A673 (cell line): ENCODE measurements at regions not wholly inside any gene's neighbourhood (a gene's known extent, or its start where the extent isn't known, plus 50 kb on each side); places are given as distances from the start of the nearest gene placed in this dataset.

Experiments
- EZH2 ChIP-seq: fragments of 200-600 bp; sonication (generic); IDR thresholded peaks from 2 replicates; pipeline ENCODE4 v1.6.1; 2017; ENCODE audit warnings: borderline replicate concordance, low read depth, mild to moderate bottlenecking, mixed read lengths, antibody characterized with exemption, low read length; ENCODE audit not compliant: poor library complexity, severe bottlenecking
- TF ChIP-seq, protein P1 (sequence below): fragments of 300-800, 200-600 bp; sonication (generic); conservative IDR thresholded peaks from 2 replicates; pipeline ENCODE4 v1.5.1; 2017; ENCODE audit warnings: low read depth, mild to moderate bottlenecking, antibody characterized with exemption, low read length, moderate library complexity, mixed read lengths

DNA sequence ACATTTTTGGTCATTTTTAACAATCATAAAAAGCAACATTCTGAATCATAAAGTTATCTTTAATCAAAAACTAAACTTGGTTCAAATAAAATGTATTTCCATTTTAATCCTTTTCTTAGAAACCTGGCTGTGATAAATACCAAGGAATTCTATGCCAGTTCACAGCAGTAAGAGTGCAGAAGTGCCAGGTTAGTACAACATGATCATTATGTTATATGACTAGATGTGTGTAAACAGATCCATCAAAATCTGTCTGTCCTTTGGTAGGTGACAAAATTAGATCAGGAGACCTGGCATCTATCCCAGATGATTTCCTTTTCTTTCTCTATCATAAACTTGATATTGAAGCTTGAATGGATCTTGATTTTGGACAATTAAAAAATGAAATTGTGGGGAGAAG, 200.6 kb upstream of the STXBP6 start:
- no peak for TF ChIP-seq EZH2
- TF ChIP-seq, protein P1, sequence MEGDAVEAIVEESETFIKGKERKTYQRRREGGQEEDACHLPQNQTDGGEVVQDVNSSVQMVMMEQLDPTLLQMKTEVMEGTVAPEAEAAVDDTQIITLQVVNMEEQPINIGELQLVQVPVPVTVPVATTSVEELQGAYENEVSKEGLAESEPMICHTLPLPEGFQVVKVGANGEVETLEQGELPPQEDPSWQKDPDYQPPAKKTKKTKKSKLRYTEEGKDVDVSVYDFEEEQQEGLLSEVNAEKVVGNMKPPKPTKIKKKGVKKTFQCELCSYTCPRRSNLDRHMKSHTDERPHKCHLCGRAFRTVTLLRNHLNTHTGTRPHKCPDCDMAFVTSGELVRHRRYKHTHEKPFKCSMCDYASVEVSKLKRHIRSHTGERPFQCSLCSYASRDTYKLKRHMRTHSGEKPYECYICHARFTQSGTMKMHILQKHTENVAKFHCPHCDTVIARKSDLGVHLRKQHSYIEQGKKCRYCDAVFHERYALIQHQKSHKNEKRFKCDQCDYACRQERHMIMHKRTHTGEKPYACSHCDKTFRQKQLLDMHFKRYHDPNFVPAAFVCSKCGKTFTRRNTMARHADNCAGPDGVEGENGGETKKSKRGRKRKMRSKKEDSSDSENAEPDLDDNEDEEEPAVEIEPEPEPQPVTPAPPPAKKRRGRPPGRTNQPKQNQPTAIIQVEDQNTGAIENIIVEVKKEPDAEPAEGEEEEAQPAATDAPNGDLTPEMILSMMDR, result no peak
